ENCODE measurements at regions not wholly inside any gene's neighbourhood (a gene's known extent, or its start where the extent isn't known, plus 50 kb on each side); places are given as distances from the start of the nearest gene placed in this dataset.
"Not testable (repeated sequence)": the region's sequence is repeated elsewhere in the genome, so short reads cannot be mapped to it uniquely, and the experiment has no call there.

- DNase-seq: no peak
Measured at GRCh38 chr9:29063031-29063430, 1489.8 kb upstream of the C9orf72 start.

DNA sequence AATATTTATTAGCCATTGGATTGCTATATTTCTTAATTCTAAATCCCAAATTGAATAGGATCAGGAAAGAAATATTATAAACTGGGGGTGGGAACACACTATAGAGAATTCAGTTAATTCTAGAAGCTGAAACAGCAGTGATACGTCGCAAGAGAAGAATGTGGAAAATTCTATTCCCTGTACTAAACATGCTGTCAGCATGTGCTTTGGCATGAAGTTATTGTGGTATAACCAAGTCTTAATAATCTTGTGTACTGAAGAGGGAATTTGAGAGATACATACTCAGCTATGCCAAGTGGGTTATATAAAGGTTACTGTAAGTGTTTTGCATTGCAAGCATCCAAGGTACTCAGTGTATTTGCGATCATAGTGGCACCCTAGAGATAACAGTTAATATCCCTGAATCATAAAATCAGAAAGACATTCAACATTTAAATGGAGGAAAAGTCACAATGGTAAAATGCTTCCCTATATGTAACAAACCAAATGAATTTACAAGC, 1492.9 kb upstream of the C9orf72 start:
- DNase-seq: no peak

- DNase-seq: peak; percentile 19
Measured at GRCh38 chr9:29068461-29068860, 1495.2 kb upstream of the C9orf72 start.

GRCh38 chr9:29069376-29069775, 1496.1 kb upstream of the C9orf72 start:
- no peak for DNase-seq

GRCh38 chr9:29078063-29078666, 1504.9 kb upstream of the C9orf72 start:
- no peak for DNase-seq

DNA sequence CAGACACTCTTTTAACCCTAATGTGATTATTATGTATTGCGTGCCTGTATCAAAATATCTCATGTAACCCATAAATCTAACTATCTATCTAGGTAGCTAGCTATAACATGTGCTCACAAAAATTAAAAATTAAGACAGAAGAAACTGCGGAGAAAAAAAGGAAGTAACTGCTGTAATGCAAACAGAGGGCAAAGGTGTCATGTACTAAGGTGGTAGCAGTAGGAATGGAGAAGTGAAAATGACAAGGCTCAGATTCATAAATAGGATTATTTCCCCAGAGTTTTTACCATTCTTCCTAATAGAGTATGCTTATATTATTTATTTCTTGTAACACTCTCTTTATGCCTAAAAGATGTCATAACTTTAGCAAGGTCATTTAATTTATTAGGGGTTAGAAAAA, 1527.5 kb upstream of the C9orf72 start:
- DNase-seq: no peak

- DNase-seq: not testable (repeated sequence)
Measured at GRCh38 chr9:29104166-29104565, 1530.9 kb upstream of the C9orf72 start.

GRCh38 chr9:29118555-29118954, 1545.3 kb upstream of the C9orf72 start:
- no peak for DNase-seq

- DNase-seq: no peak
Measured at GRCh38 chr9:29126783-29127182, 1553.5 kb upstream of the C9orf72 start.

GRCh38 chr9:29129763-29130162, 1556.5 kb upstream of the C9orf72 start:
- no peak for DNase-seq

DNA sequence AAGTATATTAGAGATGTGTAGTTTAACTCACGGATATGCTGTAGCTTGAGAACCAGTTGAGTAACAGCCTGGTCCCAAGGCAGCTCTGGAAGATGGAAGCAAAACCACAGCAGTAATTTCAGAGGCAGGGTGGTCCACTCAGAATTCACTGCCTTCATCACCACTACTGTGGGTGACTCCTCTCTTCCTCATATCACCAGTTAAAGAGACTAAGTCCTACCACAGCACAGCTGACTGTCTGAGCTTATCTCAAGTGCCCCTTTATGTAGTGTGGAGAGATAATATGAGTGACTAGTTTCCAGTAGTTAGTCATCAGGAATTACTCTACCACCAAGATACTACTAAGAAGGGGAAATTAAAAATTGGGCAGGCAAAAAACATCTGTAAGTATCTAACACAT, 1571.2 kb upstream of the C9orf72 start:
- DNase-seq: peak; percentile 32

DNA sequence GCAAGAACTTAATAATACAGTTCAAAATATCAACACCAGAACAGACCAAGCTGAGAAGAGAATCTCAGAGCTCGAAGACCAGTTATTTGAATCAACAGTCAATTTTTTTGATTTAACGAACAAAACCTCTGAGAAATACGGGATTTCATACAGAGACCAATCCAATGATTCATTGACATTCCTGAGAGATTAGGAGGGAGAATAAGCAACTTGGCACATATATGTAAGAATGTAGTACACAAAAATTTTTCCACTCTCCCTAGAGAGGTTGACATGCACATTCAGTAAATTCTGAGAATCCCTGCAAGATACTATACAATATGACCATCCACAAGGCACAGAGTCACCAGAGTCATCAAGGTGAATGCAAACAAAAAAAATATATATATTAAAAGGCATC, 1577.3 kb upstream of the C9orf72 start:
- no peak for DNase-seq

- DNase-seq: no peak
Measured at GRCh38 chr9:29160763-29161353, 1587.6 kb upstream of the C9orf72 start.

DNA sequence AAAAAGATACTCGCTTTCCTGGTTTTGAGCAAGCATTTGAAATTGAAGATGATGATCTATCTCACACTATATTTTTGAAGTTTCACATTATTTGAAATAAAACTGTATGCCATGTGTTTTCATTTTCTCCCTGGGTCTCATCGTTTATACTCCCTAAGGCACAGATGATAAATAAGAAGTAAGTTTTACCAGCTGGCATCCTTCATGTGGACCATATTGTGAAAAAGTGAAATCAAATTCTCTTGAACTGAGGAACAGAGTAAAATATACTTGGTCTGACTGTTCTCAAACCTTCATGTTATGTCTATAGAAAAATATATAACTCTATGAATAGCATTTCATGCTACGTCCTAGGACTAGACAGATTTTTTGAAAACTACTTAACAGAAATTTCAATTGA, 1600.9 kb upstream of the C9orf72 start:
- DNase-seq: no peak

DNA sequence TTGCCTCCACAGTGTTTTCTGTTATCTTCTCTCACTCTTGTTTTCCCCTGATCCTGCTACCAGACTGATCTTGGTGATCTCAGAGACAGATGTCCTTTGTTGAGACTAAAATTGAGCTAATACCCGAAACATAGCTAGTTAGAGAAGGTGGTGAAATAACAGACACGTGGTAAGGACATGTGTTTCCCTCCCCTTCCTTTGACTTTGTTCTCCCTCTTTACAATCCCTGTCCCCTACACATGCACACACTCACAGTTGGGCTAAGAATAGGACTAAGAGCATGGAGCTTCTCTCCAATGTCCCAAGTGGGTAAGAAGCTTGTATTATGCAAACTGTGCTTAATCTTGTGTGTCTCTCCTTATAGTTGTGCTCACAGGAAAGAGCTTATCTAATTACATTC, 1603.0 kb upstream of the C9orf72 start:
- DNase-seq: no peak

- DNase-seq: no peak
Measured at GRCh38 chr9:29176786-29177185, 1603.5 kb upstream of the C9orf72 start.

DNA sequence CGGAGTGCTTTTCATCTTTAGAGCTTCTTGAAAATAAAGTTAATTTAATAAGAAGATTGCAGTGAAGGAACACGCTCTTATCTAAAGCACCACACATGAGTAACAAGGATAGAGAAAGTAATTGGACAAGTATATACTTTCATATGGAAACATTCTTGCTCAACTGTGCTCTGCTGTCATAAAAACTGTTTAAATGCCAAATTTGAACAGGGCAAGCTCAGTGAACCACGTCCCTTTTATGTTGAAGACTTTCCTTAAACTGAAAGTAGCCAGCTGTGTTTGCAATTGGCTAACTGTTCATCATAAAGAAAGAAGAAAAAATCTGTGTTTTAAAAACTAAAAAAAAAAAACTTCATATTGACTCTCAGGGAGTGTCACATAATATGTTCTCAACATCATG, 1610.7 kb upstream of the C9orf72 start:
- peak; percentile 7 for DNase-seq

DNA sequence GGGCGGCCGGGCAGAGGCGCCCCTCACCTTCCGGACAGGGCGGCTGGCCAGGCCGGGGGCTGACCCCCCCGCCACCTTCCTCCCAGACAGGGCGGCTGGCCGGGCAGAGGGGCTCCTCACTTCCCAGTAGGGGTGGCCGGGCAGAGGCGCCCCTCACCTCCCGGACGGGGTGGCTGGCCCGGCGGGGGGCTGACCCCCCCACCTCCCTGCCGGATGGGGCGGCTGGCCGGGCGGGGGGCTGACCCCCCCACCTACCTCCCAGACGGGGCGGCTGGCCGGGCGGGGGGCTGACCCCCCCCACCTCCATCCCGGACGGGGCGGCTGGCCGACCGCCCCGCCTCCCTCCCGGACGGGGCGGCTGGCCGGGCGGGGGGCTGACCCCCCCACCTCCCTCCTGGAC, 1615.5 kb upstream of the C9orf72 start:
- DNase-seq: not testable (repeated sequence)

GRCh38 chr9:29189221-29189620, 1615.9 kb upstream of the C9orf72 start:
- DNase-seq: not testable (repeated sequence)

GRCh38 chr9:29198861-29199260, 1625.6 kb upstream of the C9orf72 start:
- no peak for DNase-seq

- DNase-seq: no peak
Measured at GRCh38 chr9:29199975-29200374, 1626.7 kb upstream of the C9orf72 start.

DNA sequence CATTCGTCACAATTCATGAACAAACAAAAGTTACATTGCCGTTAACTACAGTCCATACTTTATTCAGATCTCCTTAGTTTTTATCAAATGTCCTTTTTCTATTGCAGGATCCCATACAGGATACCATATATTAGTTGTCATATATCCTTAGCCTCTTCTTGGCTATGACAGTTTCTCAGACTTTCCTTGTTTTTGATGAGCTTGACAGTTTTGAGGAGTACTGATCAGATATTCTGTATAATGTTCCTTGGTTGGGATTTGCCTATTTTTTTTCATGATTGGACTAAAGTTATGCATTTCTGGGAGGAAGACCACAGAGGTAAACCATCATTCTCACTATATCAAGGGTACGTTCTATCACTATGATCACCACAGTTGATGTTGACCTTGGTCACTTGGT, 1627.4 kb upstream of the C9orf72 start:
- no peak for DNase-seq

- DNase-seq: no peak
Measured at GRCh38 chr9:29203244-29203930, 1630.1 kb upstream of the C9orf72 start.

DNA sequence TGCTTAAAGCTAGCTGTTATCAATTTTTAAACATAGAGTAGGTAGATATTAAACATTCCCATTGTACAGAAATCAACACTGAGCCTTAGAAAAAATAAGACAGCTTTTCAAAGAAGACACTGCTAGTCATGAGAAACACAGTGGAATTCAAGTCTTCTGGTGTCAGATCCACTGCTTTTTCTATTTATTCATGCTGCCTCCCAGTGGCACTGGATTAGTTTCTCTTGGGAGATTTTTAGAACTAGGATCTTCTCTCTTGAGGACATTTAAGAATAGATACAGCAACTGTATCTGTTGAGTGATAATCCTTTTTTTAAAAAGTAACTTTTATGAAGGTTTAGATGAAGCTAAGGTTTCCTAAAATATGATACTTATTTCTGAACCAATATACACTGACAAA, 1635.4 kb upstream of the C9orf72 start:
- peak; percentile 17 for DNase-seq

All from NCI-H1105 (cell line).